ENCODE measurements at regions not wholly inside any gene's neighbourhood (a gene's known extent, or its start where the extent isn't known, plus 50 kb on each side); places are given as distances from the start of the nearest gene placed in this dataset.
"Not testable (repeated sequence)": the region's sequence is repeated elsewhere in the genome, so short reads cannot be mapped to it uniquely, and the experiment has no call there.

DNA sequence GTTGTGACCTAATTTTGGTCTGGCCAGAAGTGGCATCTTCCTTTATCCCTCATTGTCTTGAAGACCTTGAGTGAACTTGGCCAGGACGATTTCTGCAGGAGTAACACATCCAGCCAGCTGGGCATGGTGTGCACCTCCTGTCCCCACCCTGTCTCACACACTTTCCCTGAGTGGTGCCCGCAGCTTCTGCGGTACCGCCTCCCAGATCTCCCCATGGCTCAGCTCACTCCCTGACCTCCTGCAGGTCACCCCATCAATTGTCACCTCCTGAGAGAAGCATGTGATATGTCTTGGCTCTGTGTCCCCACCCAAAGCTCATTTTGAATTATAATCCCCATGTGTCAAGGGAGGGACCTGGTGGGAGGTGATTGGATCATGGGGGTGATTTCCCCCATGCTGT is 50.2 kb upstream of the TP53I11 start:
- DNase-seq, result no peak

DNA sequence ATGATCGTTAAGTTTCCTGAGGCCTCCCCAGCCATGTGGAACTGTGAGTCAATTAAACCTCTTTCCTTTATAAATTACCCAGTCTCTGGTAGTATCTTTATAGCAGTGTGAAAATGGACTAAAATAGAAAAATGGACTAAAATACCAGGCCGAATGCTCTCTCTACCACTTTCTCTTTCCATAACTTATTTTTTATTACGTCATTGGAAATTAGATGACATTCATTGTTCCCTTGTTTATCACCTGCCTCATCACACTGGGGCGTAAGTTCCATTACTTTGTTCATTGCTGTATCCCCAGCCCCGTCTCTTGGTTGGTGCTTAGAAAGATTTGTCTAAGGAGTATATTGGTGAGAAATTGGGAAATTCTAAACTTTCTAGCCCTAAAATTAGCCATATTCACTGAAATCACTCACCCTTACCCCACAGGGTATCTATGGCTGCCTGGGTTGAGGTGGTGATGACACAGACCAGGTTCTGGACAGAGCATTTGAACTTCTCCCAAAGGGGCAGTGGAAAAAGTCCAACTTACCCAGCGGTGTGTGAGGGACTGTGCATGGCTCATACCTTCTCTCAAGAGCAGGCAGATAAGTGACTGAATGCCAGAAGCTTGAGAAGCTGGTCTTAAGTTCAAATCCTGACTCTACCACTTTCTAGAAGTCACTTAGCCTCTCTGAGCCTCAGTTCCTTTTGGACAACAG is 50.9 kb upstream of the TP53I11 start:
- no peak for DNase-seq

DNA sequence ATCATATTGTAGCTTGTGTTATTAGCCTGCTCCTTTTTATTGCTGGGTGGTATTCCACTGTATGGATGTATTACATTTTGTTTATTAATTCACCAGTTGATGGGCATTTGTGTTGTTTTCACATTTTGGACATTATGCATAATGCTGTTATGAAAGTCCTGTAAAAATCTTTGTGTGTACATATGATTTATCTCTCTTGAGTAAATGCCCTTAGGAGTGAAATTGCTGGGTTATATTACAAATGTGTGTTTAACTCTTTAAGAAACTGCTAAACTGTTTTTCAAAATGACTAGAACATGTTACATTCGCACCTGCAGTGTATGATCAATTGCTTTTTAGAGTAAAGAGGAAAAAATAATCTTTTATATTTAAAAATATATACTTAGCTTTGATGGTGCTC is 54.4 kb upstream of the TP53I11 start:
- no peak for DNase-seq

DNA sequence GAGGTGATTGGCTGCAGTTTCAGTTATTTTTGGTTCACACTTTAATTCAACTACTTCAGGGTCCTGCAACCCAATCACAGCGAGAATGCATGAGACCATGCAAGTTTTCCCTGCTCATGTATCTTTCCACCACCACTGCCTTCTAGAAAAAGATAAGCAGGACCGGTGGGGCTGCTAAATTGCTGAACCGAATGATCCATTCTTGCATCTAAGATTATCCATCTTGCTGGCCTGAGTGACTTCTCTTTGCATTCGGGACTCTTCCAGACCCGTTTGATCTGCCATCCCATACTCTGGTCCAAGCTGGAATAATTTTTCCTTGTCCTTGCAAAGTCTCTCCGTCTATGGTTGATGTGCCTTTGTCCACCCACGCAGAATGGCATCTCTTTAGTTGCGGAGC is 56.3 kb upstream of the TP53I11 start:
- DNase-seq, result no peak

DNA sequence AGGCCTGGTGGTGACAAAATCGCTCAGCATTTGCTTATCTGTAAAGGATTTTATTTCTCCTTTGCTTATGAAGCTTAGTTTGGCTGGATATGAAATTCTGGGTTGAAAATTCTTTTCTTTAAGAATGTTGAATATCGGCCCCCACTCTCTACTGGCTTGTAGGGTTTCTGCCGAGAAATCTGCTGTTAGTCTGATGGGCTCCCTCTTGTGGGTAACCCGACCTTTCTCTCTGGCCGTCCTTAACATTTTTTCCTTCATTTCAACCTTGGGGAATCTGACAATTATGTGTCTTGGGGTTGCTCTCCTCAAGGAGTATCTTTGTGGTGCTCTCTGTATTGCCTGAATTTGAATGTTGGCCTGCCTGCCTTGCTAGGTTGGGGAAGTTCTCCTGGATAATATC is 65.3 kb upstream of the TP53I11 start:
- not testable (repeated sequence) for DNase-seq

DNA sequence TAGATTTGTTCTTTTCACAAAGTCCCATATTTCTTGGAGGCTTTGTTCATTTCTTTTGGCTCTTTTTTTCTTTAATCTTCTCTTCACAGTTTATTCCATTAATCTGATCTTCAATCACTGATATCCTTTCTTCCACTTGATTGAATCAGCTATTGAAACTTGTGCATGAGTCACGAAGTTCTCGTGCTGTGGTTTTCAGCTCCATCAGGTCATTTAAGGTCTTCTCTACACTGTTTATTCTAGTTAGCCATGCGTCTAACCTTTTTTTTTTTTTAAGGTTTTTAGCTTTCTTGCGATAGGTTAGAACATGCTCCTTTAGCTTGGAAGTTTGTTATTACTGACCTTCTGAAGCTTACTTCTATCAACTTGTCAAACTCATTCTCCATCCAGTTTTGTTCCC is 65.8 kb upstream of the TP53I11 start:
- DNase-seq, result not testable (repeated sequence)

DNA sequence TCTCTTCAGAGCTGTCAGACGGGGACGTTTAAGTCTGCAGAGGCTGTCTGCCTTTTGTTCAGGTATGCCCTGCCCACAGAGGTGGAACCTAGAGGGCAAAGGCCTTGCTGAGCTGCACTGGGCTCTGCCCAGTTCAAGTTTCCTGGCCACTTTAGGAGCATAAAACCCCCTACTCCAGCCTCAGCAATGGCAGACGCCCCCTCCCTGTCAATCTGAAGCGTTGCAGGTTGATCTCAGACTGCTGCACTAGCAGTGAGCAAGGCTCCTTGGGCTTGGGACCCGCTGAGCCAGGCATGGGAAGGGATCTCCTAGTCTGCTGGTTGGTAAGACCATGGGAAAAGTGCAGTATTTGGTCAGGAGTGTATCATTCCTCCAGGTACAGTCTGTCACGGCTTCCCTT is 66.6 kb upstream of the TP53I11 start:
- DNase-seq, result no peak

DNA sequence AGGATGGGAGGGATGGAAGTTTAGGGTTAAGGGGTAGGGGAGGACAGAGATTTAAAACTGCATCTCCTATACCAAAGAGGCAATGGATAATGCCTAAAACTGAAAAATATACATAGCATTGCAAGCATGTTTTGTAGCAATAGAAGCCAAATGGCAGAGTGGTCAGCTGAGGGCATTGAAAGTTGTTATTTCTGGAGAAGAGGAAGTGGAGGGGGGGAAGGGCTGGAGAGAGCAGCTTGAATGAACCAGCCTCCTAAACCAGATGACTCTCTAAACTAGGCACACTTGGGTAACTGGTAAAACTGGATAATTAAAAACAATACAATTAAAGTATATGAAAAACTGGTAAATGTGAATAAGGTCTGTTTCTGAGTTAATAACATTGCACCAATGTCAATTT is 70.3 kb upstream of the TP53I11 start:
- DNase-seq, result no peak

DNA sequence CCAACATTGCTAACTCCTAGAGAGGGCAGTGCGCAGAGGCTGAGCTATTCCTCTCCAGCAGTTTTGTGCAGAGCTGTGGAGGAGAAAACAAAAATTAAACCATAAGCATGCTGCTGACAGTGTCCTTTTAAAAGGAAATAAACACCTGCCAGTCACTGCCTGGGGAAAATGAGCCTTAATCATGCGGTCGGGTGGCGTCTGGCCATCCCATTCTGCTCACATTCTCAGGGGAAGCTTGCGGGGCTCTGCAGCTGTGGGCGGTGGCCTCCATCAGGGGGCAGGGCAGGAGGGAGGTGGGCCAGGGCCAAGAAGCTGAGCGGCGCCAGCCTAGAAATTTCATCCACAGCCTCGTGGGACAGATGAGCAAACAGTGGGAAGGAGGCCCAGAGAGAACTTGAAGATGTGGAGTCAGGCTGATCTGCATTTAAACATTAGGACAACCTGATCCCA is 71.0 kb upstream of the TP53I11 start:
- DNase-seq, result no peak

DNA sequence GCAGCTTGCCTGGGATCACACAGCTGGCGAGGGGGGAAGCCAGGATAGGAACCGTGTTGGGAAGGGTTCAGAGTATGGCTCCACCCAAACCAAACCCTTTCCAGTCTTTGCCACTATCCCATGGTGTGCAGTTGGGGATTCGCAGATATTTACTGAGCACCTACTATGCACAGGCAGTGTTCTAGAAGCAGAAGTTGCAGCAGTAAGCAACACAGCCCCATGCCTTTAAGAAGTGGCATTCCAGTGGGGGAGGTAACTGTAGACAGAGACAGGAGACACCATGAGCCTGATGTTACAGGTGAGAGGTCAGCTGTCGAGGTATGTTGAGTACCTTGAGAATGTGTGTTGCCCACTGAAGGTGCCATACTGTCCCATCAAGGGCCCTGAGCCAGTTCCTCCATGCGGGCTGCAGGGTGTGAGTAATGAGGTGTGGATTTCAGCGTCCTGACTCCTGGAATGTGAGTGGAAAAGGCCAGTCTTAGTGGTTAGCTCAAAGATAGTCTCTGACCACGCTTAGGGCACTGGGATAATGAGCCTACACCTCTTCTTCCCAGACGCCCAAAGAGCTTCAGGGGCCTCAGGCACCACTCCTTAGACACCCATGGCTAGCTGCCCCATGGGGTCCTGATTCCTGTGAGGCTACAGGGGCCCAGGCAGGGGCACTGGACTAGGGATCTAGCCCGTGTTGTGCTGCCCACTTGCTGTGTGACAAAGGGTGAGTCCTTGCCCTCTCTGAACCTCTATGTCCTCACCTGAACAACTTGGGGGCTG is 71.8 kb upstream of the TP53I11 start:
- DNase-seq, result no peak

DNA sequence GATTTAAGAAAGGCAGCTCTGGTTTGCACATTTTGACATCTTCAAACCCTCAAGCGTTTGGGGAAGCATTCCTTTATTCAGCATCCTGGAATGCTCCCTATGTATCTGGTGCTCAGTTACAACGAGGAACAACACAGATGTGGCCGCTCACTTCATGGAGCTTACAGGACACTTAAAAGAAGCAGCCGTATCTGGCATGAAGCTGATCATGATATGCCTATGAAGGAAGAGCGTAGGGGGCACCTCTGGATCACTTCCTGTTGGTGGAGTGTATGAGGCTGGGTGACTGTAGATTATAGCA is 72.3 kb upstream of the TP53I11 start:
- DNase-seq, result no peak

DNA sequence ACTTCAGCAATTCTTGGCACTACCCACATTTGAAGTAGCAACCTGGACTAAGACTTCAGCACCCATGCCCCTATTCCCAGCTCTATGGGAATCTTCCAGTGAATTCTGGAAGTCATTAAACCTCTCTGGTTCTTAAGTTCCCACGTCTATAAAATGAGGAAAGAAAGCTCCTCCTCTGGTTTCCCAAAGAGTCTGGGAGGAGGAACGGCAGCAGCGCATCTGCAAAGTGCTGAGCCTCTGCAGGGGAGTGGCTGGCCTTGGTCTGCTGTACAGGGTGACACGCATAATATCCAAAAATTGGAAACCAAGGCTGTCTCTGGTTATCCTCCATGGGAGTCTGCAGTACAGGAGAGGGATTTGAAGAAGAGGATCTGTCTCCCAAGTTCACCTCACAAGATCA is 73.6 kb upstream of the TP53I11 start:
- no peak for DNase-seq

DNA sequence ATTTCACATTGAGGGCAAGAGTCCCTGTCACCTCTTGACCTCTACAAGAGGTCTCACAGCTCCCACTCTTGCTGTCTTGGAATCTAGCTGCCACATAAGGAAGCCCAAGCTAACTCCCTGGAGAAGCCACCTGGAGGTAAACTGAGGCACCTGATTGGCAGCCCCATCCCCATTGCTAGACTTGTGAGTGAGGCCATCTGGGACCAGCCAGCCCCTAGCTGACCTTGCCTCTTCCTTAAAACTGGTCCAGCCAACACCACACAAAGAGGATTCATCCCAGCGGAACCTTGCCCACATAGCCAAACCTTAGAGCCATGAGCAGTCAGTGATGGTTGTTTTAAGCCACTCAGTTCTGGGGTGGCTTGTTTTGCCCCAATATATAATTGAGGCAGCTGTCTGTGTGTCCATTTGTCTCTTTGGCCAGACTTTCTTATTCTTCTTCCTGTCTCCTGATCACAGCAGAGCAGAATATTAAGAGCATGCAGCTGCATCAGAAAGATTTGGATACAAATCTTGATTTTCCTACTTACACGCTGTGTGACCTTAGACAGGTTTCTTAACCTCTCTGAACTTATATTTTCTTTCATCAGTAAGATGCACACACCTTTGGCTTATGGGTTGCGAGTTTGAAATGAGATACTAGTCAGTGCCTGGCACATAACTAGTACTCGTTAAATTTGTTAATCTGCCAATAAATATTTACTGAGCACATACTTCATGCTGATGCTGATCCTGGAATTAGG is 74.3 kb upstream of the TP53I11 start:
- no peak for DNase-seq

DNA sequence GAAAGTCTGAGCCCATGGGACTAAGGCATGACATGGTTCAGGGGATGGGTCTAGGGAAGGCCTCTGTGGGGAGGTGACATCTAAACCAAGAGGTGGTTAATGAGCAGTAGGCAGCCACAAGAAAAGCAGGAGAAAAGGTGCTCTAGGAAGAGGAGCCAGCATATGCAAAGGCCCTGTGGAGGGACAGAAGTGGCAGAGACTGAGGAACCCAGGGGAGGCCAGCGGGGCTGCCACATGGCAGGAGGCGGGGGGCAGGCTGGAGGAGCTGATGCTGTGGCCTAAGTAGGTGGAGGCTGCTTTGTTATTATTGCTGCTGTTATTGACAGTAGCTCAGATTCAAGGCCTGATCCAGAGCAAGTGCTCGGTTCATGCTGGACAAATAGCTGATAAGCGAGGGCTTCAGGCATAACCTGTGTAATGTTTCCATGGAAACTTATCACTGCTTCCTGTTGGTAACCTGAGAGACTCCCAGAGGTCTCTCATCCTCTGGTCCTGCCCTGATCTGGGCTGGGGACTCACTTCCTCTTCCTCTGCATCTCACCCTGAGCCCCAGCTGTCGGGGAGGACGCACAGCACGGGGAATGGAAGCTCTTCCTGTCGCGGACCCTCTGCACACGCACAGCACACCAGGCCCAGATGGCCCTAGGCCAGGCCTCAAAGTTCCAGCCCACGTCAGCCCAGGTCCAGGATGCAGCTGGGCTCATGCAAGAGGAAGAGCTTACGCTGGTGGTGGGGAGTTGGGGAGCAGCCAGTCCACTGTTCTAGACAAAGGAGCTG is 75.2 kb upstream of the TP53I11 start:
- peak in 3 of 6 experiments; percentile 4 to 16 (median 15) for DNase-seq

DNA sequence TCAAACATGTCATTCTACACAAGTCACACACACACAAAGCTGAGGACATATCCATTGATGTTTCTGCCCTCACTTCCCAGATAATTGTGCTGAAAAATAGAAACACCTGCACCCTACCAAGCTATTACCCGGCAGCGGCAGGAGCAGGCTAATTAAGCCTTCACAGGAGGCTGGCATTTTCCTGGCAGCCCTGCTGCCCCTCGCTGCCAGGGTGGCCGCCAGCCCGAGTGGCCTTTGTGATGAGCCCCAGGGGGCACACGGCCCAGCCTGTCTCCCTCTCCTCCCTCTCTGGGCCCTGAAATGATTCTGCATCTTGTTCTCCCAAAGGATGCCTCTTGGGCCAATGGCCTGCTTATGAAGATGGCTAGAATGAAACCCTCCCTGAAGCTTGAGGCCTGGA is 76.2 kb upstream of the TP53I11 start:
- no peak for DNase-seq

DNA sequence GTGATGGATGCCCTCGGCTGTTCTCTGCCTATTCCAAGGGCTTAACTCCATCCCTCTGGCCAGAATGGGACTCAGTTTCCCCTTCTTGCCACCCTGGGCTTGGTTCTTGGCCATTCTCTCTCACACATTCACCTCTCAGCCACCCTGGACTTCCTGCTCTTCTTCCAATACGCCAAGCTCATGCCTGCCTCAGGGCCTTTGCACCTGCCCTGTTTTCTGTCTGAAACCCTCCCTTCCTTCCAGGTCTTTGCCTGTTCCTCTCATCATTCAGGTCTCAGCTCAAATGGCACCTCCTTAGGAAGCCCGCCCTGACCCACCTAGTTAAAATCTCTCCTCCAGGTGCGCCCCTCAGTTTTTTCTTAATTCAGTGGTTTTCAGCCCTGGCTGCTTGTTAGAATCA is 76.6 kb upstream of the TP53I11 start:
- DNase-seq, result no peak

DNA sequence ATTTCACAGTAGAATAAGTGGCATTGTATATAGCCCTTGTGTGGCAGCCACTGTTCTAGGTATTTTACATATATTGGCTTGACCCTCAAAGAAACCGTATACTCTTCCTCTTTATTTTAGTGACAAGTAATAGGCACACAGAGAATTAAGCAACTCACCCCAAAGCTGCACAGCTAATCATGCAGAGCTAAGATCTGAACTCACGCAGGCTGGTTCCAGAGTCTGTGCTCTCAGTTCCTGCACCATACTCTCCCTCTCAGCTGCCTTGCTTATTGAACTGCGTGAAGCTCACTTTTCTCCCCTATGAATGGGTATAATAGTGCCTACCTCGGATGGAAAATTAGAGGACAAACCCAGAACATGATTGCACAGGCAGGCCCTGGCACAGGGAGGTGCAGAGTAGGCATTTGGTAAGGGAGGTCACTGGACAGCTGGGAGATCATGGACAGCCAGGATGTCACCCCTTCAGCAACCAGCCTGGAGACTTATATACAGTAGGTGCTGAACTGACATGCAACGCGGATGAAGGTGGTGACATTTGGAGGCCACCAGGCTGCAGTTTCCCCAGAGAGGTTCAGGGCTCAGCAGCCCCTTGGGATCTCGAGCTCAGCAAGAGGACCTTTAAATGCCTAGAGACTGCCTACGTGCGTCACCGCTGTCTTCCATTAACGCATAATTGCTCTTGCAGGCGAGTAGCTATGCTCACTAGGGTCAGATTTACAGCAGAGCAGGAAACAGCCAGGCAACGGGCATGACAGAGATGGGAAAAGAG is 78.4 kb upstream of the TP53I11 start:
- DNase-seq, result no peak

DNA sequence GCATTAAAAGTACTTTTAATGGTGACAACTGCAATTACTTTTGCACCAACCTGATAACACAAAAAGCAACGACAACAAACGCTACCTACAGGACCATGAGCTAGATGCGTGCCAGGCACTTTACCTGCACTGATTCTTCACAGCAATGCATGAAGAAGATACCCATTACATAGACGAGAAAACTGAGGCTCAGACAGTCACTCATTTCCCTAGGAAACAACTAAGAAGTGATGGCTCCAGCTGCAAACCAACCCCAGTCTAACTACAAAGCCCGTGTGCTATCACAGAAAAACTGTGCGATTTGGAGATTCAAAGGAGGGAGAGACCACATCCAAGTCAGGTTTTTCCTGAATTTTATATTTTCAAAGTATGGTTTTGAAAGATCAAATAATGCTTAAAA is 80.1 kb upstream of the TP53I11 start:
- no peak for DNase-seq

DNA sequence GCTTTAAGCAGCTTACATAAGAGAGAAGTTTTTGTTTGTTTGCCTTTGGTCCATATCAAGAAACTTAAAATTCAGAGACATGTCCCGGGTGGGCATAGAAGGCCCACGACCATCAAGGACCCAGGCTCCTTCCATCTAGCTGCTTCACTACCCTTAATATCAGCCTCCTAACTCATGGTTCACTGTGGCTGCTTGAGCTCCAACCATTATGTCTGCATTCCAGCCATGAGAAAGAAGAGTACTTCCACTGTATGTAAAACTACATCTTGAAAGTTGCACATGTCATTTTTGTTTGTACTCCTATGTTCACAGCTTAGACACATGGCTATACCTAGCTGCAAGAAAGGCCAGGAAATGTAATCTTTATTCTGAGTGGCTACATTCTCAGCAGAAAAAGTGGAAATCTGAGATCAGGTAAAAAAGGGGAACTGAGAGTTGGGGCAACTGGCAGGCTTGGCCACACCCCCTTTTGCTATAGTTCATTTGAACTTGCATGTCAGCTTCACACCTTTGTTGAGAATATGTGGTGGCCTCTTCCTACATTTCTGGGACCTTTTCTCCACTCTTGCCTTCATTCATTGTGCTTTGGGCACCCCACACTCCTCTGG is 81.3 kb upstream of the TP53I11 start:
- DNase-seq, result no peak

DNA sequence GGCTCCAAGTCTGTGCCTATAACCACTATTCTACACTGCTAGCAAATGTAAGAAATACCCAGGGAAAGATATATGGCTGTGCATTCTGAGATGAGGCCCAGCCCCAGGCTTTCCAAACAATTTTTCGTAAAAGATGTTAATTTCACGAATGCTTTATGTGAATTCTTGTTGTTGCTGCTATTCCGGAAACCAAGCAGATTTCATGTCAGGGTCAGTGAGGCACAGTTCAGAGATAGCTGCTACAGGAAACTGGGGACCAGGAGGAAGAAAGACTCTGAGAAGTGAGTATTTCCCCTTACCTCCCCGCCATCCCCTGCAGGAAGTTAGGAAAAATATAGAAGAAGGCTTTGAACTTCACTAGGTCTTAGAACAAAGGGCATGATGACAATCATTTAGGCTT is 84.7 kb upstream of the TP53I11 start:
- no peak for DNase-seq

DNA sequence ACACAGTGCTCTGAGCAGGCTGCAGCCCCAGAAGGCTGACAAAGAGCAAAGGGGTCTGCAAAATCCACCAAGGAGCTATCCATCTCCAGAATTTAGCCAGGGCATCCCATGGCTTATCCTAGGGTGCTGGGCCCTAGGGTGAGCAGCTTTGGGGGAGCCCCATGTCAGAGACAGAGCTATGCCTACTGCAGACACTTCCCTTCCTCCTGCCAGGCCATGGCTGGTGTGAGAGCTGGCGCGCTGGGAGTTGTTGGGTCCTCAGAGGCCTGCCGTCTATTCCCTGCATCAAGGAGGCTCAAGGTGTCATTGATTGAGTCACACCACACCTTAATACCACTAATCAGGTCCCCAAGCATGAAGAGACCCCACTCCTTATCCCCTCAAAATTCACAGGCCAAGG is 85.3 kb upstream of the TP53I11 start:
- no peak for DNase-seq

DNA sequence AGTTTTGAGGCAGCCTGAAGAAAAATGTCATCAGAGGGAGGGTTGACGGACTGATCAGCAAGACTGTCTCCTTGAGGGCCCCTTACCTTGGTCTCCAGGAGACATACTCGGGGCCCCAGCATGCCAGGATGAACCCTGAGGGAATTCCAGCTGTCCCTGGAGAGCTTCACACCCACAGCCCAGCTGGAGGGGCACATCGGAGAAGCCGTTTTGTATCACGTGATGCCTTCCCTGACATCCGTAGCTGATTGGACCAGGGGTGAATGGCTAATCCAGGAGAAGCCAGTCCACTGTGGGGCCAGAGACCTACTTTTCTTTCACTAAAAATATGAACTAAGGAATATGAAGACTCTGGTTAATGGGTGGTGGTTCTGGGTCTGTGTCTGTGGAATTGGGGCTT is 86.0 kb upstream of the TP53I11 start:
- DNase-seq, result no peak

Data from stimulated activated naive CD4-positive, alpha-beta T cell (primary cell).